ENCODE measurements at regions not wholly inside any gene's neighbourhood (a gene's known extent, or its start where the extent isn't known, plus 50 kb on each side); places are given as distances from the start of the nearest gene placed in this dataset.

GRCh38 chr2:163123526-163123925 is 285.0 kb upstream of the KCNH7 start:
- H2AFZ ChIP-seq (ENCODE audit: low read depth): no peak overlapping the region
- no peaks in the 10 kb centered on the region for H4K20me1 ChIP-seq (ENCODE audit: insufficient read depth)
- H3K79me2 ChIP-seq (ENCODE audit: insufficient read depth, low read depth): no peaks in the 10 kb centered on the region
- H3K4me2 ChIP-seq: no peak overlapping the region
- H3K4me1 ChIP-seq (ENCODE audit: low read depth, poor library complexity, severe bottlenecking): no peaks in the 10 kb centered on the region
- H3K27me3 ChIP-seq (ENCODE audit: insufficient read depth, low read depth): no peaks in the 10 kb centered on the region
- no peak overlapping the region for H3K27ac ChIP-seq
- TF ChIP-seq, protein P1, sequence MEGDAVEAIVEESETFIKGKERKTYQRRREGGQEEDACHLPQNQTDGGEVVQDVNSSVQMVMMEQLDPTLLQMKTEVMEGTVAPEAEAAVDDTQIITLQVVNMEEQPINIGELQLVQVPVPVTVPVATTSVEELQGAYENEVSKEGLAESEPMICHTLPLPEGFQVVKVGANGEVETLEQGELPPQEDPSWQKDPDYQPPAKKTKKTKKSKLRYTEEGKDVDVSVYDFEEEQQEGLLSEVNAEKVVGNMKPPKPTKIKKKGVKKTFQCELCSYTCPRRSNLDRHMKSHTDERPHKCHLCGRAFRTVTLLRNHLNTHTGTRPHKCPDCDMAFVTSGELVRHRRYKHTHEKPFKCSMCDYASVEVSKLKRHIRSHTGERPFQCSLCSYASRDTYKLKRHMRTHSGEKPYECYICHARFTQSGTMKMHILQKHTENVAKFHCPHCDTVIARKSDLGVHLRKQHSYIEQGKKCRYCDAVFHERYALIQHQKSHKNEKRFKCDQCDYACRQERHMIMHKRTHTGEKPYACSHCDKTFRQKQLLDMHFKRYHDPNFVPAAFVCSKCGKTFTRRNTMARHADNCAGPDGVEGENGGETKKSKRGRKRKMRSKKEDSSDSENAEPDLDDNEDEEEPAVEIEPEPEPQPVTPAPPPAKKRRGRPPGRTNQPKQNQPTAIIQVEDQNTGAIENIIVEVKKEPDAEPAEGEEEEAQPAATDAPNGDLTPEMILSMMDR (conservative IDR thresholded peaks at IDR 0.05; ENCODE audit: low read depth, low read length): no peak
- no peaks in the 10 kb centered on the region for H3K36me3 ChIP-seq (ENCODE audit: insufficient read depth)
- no peak overlapping the region for H3K9ac ChIP-seq
- no peak overlapping the region for H3K4me3 ChIP-seq (IDR thresholded peaks at IDR 0.05; ENCODE audit: insufficient read depth, low read depth, low read length)

GRCh38 chr2:163122257-163122656 is 283.7 kb upstream of the KCNH7 start:
- TF ChIP-seq, protein P1 (conservative IDR thresholded peaks at IDR 0.05; ENCODE audit: low read depth, low read length): no peak
- H2AFZ ChIP-seq (ENCODE audit: low read depth): no peak overlapping the region
- H3K4me2 ChIP-seq: no peak overlapping the region
- no peak overlapping the region for H3K27ac ChIP-seq
- H3K27me3 ChIP-seq (ENCODE audit: insufficient read depth, low read depth): no peaks in the 10 kb centered on the region
- no peaks in the 10 kb centered on the region for H3K36me3 ChIP-seq (ENCODE audit: insufficient read depth)
- no peaks in the 10 kb centered on the region for H4K20me1 ChIP-seq (ENCODE audit: insufficient read depth)
- no peaks in the 10 kb centered on the region for H3K79me2 ChIP-seq (ENCODE audit: insufficient read depth, low read depth)
- H3K4me1 ChIP-seq (ENCODE audit: low read depth, poor library complexity, severe bottlenecking): no peaks in the 10 kb centered on the region
- H3K4me3 ChIP-seq (IDR thresholded peaks at IDR 0.05; ENCODE audit: insufficient read depth, low read depth, low read length): no peak overlapping the region
- H3K9ac ChIP-seq: no peak overlapping the region

DNA sequence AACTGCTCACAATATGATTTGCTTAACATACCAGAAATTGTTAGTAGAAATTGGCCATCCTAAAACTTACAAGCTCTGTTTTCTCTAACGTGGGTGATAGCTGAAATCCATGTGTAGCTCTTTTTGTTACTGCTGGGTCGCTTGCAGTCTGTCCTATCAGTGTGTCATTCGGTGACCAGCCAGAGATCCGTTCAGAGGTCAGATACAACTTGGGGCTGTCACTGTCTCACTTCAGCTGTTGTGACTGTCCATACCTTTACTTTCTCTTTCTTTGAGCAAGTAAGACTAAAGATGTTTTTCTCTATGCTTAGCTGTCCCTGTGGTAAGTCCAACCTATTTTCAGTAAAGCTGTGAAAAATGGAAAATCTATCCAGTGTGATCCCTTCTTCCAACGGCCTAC is 282.9 kb upstream of the KCNH7 start:
- H3K79me2 ChIP-seq (ENCODE audit: insufficient read depth, low read depth): no peaks in the 10 kb centered on the region
- TF ChIP-seq, protein P1 (conservative IDR thresholded peaks at IDR 0.05; ENCODE audit: low read depth, low read length): no peak
- no peak overlapping the region for H3K4me2 ChIP-seq
- no peaks in the 10 kb centered on the region for H4K20me1 ChIP-seq (ENCODE audit: insufficient read depth)
- H3K9ac ChIP-seq: no peak overlapping the region
- no peak overlapping the region for H2AFZ ChIP-seq (ENCODE audit: low read depth)
- H3K27ac ChIP-seq: no peak overlapping the region
- H3K4me3 ChIP-seq (IDR thresholded peaks at IDR 0.05; ENCODE audit: insufficient read depth, low read depth, low read length): no peak overlapping the region
- no peaks in the 10 kb centered on the region for H3K27me3 ChIP-seq (ENCODE audit: insufficient read depth, low read depth)
- no peaks in the 10 kb centered on the region for H3K36me3 ChIP-seq (ENCODE audit: insufficient read depth)
- H3K4me1 ChIP-seq (ENCODE audit: low read depth, poor library complexity, severe bottlenecking): no peaks in the 10 kb centered on the region

DNA sequence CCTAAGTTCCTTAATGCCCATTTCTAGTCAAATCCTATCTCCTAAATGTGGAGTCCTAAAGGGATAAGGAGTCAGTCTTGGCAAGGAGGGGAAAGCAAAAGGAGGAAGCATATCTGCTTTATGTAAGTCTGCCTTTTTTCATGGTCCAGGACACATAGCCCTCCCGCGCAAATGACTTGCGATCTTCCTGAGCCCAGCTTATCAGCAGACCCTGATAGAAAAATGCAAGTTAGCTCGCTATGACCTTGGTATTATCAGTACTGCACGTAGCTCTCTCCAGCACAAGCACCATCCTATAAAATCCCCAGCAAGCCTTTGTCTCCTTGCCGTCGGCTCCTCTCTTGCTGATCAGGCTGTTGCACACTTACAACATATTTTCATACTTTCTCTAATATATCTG is 281.4 kb upstream of the KCNH7 start:
- no peak overlapping the region for H2AFZ ChIP-seq (ENCODE audit: low read depth)
- H3K36me3 ChIP-seq (ENCODE audit: insufficient read depth): no peaks in the 10 kb centered on the region
- H3K27ac ChIP-seq: no peak overlapping the region
- H3K79me2 ChIP-seq (ENCODE audit: insufficient read depth, low read depth): no peaks in the 10 kb centered on the region
- no peak overlapping the region for H3K9ac ChIP-seq
- no peak overlapping the region for H3K4me3 ChIP-seq (IDR thresholded peaks at IDR 0.05; ENCODE audit: insufficient read depth, low read depth, low read length)
- H3K4me1 ChIP-seq (ENCODE audit: low read depth, poor library complexity, severe bottlenecking): no peaks in the 10 kb centered on the region
- H4K20me1 ChIP-seq (ENCODE audit: insufficient read depth): no peaks in the 10 kb centered on the region
- no peaks in the 10 kb centered on the region for H3K27me3 ChIP-seq (ENCODE audit: insufficient read depth, low read depth)
- H3K4me2 ChIP-seq: no peak overlapping the region
- TF ChIP-seq, protein P1 (conservative IDR thresholded peaks at IDR 0.05; ENCODE audit: low read depth, low read length): no peak
